Amniotic epithelial cell (primary cell): ENCODE measurements at regions not wholly inside any gene's neighbourhood (a gene's known extent, or its start where the extent isn't known, plus 50 kb on each side); places are given as distances from the start of the nearest gene placed in this dataset.
"Not testable (repeated sequence)": the region's sequence is repeated elsewhere in the genome, so short reads cannot be mapped to it uniquely, and the experiment has no call there.

Source experiments
- DNase-seq: peaks from one replicate; pipeline ENCODE4 v3.0.0-alpha.2; 2010; ENCODE audit warnings: low read depth

GRCh38 chr19:28569132-28570131 is 643.5 kb downstream of the UQCRFS1 start:
- no peak for DNase-seq

GRCh38 chr19:28567834-28568233 is 645.1 kb downstream of the UQCRFS1 start:
- no peak for DNase-seq

GRCh38 chr19:28563964-28564921 is 648.7 kb downstream of the UQCRFS1 start:
- no peak for DNase-seq

GRCh38 chr19:28560786-28561185 is 652.2 kb downstream of the UQCRFS1 start:
- DNase-seq = no peak

- DNase-seq = no peak
Measured at GRCh38 chr19:28558783-28559182, 654.2 kb downstream of the UQCRFS1 start.

GRCh38 chr19:28556371-28556770 is 656.6 kb downstream of the UQCRFS1 start:
- DNase-seq = no peak

- no peak for DNase-seq
Measured at GRCh38 chr19:28555317-28555716, 657.6 kb downstream of the UQCRFS1 start.

GRCh38 chr19:28554321-28555091 is 658.4 kb downstream of the UQCRFS1 start:
- DNase-seq = no peak

GRCh38 chr19:28553764-28554163 is 659.2 kb downstream of the UQCRFS1 start:
- DNase-seq = no peak

GRCh38 chr19:28553005-28553404 is 659.9 kb downstream of the UQCRFS1 start:
- no peak for DNase-seq

- no peak for DNase-seq
Measured at GRCh38 chr19:28549680-28550277, 663.2 kb downstream of the UQCRFS1 start.

GRCh38 chr19:28546148-28546685 is 666.7 kb downstream of the UQCRFS1 start:
- DNase-seq = no peak

- not testable (repeated sequence) for DNase-seq
Measured at GRCh38 chr19:28545397-28545796, 667.6 kb downstream of the UQCRFS1 start.

- no peak for DNase-seq
Measured at GRCh38 chr19:28544451-28545261, 668.3 kb downstream of the UQCRFS1 start.

GRCh38 chr19:28543244-28543776 is 669.6 kb downstream of the UQCRFS1 start:
- DNase-seq = no peak

- no peak for DNase-seq
Measured at GRCh38 chr19:28542394-28543243, 670.3 kb downstream of the UQCRFS1 start.

- DNase-seq = no peak
Measured at GRCh38 chr19:28541602-28542393, 671.2 kb downstream of the UQCRFS1 start.

- DNase-seq = no peak
Measured at GRCh38 chr19:28541029-28541428, 671.9 kb downstream of the UQCRFS1 start.
